ENCODE measurements at regions not wholly inside any gene's neighbourhood (a gene's known extent, or its start where the extent isn't known, plus 50 kb on each side); places are given as distances from the start of the nearest gene placed in this dataset.

- DNase-seq (ENCODE audit: low spot score in 2 of 2), result peak in 1 of 2 donors; percentile 16
- no peak overlapping the region for H3K4me3 ChIP-seq
- 89% methylated on average over 3 of the region's 3 CpGs for WGBS
- H3K9me3 ChIP-seq, result no peaks in the 10 kb centered on the region
- no peak for TF ChIP-seq EP300 (IDR thresholded peaks at IDR 0.05)
- TF ChIP-seq CTCF (IDR thresholded peaks at IDR 0.05), result no peak
- no peak for TF ChIP-seq POLR2A (IDR thresholded peaks at IDR 0.05)
- TF ChIP-seq POLR2AphosphoS5 (IDR thresholded peaks at IDR 0.05), result no peak
- no peaks in the 10 kb centered on the region for H3K4me1 ChIP-seq
- H3K27me3 ChIP-seq, result no peaks in the 10 kb centered on the region
- no peaks in the 10 kb centered on the region for H3K36me3 ChIP-seq
- no peak overlapping the region for H3K27ac ChIP-seq
These were observed 156.2 kb downstream of the CDC5L start for GRCh38 chr6:44543664-44544063.

GRCh38 chr6:44545224-44545623 lies 157.7 kb downstream of the CDC5L start:
- H3K36me3 ChIP-seq, result no peaks in the 10 kb centered on the region
- WGBS, result 76% methylated on average over 1 of the region's 1 CpG
- peak in 1 of 2 donors; percentile 52 for DNase-seq (ENCODE audit: low spot score in 2 of 2)
- no peaks in the 10 kb centered on the region for H3K4me1 ChIP-seq
- no peak overlapping the region for H3K4me3 ChIP-seq
- H3K27ac ChIP-seq, result no peak overlapping the region
- TF ChIP-seq POLR2AphosphoS5 (IDR thresholded peaks at IDR 0.05) (no peak), EP300 (IDR thresholded peaks at IDR 0.05) (no peak), POLR2A (IDR thresholded peaks at IDR 0.05) (no peak), CTCF (IDR thresholded peaks at IDR 0.05) (no peak)
- no peaks in the 10 kb centered on the region for H3K9me3 ChIP-seq
- no peaks in the 10 kb centered on the region for H3K27me3 ChIP-seq

GRCh38 chr6:44548319-44548718 lies 160.8 kb downstream of the CDC5L start:
- WGBS, result 64% methylated on average over 4 of the region's 4 CpGs
- no peak overlapping the region for H3K27ac ChIP-seq
- no peak for TF ChIP-seq POLR2A (IDR thresholded peaks at IDR 0.05)
- no peak for TF ChIP-seq EP300 (IDR thresholded peaks at IDR 0.05)
- no peak for TF ChIP-seq POLR2AphosphoS5 (IDR thresholded peaks at IDR 0.05)
- no peak for TF ChIP-seq CTCF (IDR thresholded peaks at IDR 0.05)
- H3K4me1 ChIP-seq, result no peaks in the 10 kb centered on the region
- H3K27me3 ChIP-seq, result no peaks in the 10 kb centered on the region
- H3K9me3 ChIP-seq, result no peaks in the 10 kb centered on the region
- H3K4me3 ChIP-seq, result no peak overlapping the region
- no peak for DNase-seq (ENCODE audit: low spot score in 2 of 2)
- no peaks in the 10 kb centered on the region for H3K36me3 ChIP-seq

- no peak overlapping the region for H3K27ac ChIP-seq
- H3K4me1 ChIP-seq, result no peaks in the 10 kb centered on the region
- H3K4me3 ChIP-seq, result no peak overlapping the region
- no peak for DNase-seq (ENCODE audit: low spot score in 2 of 2)
- WGBS, result 92% methylated on average over 3 of the region's 3 CpGs
- no peaks in the 10 kb centered on the region for H3K9me3 ChIP-seq
- H3K27me3 ChIP-seq, result no peaks in the 10 kb centered on the region
- no peaks in the 10 kb centered on the region for H3K36me3 ChIP-seq
- TF ChIP-seq POLR2A (IDR thresholded peaks at IDR 0.05) (no peak), CTCF (IDR thresholded peaks at IDR 0.05) (no peak), EP300 (IDR thresholded peaks at IDR 0.05) (no peak), POLR2AphosphoS5 (IDR thresholded peaks at IDR 0.05) (no peak)
These were observed 162.0 kb downstream of the CDC5L start for GRCh38 chr6:44549516-44549915.

GRCh38 chr6:44554194-44554593 lies 166.7 kb downstream of the CDC5L start:
- no peak for DNase-seq (ENCODE audit: low spot score in 2 of 2)
- H3K36me3 ChIP-seq, result no peaks in the 10 kb centered on the region
- peaks cover 2% of the 10 kb centered on the region for H3K27me3 ChIP-seq
- H3K4me1 ChIP-seq, result peaks cover 2% of the 10 kb centered on the region
- 100% methylated on average over 2 of the region's 4 CpGs for WGBS
- TF ChIP-seq POLR2A (IDR thresholded peaks at IDR 0.05) (no peak), POLR2AphosphoS5 (IDR thresholded peaks at IDR 0.05) (no peak), EP300 (IDR thresholded peaks at IDR 0.05) (no peak), CTCF (IDR thresholded peaks at IDR 0.05) (no peak)
- H3K27ac ChIP-seq, result no peak overlapping the region
- H3K9me3 ChIP-seq, result no peaks in the 10 kb centered on the region
- no peak overlapping the region for H3K4me3 ChIP-seq

All from suprapubic skin (tissue), 4 donors.